Calu3 (cell line): ENCODE measurements at regions not wholly inside any gene's neighbourhood (a gene's known extent, or its start where the extent isn't known, plus 50 kb on each side); places are given as distances from the start of the nearest gene placed in this dataset.

Experiments
- BruUV-seq: library from RNA; stranded (reverse); fragments of 400-500 nt; replicated peaks from 2 replicates; lab custom pipeline; 2021; lab: Mats Ljungman, UMichigan
- CTCF ChIA-PET: fragments of 300-600 bp; sonication (Branson Sonifier 250); formaldehyde crosslinking; loops from one replicate; lab custom pipeline; 2022; ENCODE audit warnings: antibody characterized with exemption; lab: Charles Lee
- DNase-seq: peaks from one replicate; pipeline ENCODE4 v3.0.0; 2022
- H3K27ac Mint-ChIP-seq: one replicate; pipeline ENCODE4 v1.8.0; 2022; ENCODE audit warnings: mixed read lengths; ENCODE audit not compliant: unreplicated experiment
- H3K27me3 Mint-ChIP-seq: one replicate; pipeline ENCODE4 v1.8.0; 2022; ENCODE audit warnings: mixed read lengths; ENCODE audit not compliant: unreplicated experiment
- H3K36me3 Mint-ChIP-seq: one replicate; pipeline ENCODE4 v1.8.0; 2022; ENCODE audit warnings: mild to moderate bottlenecking, moderate library complexity, mixed read lengths; ENCODE audit not compliant: insufficient read depth, unreplicated experiment
- H3K4me1 Mint-ChIP-seq: one replicate; pipeline ENCODE4 v1.8.0; 2022; ENCODE audit warnings: mild to moderate bottlenecking, low read depth, mixed read lengths; ENCODE audit not compliant: unreplicated experiment
- H3K4me3 Mint-ChIP-seq: one replicate; pipeline ENCODE4 v1.8.0; 2022; ENCODE audit warnings: mild to moderate bottlenecking, low read depth, moderate library complexity, mixed read lengths; ENCODE audit not compliant: unreplicated experiment
- H3K9me3 Mint-ChIP-seq: one replicate; pipeline ENCODE4 v1.8.0; 2022; ENCODE audit warnings: low read depth, mixed read lengths; ENCODE audit not compliant: unreplicated experiment
- CTCF ChIP-seq: fragments of 200-600 bp; IDR thresholded peaks from one replicate; pipeline ENCODE4 v1.8.0; 2022; ENCODE audit warnings: antibody characterized with exemption; ENCODE audit not compliant: unreplicated experiment
- intact Hi-C: fragments of 100-400 bp; cut with micrococcal nuclease; formaldehyde crosslinking; loops from one replicate; pipeline ENCODE4 v1.10.0; 2022; ENCODE audit not compliant: unreplicated experiment

- no peaks in the 10 kb centered on the region for H3K27me3 Mint-ChIP-seq
- no peak for TF ChIP-seq CTCF
- no peaks in the 10 kb centered on the region for H3K36me3 Mint-ChIP-seq
- H3K4me3 Mint-ChIP-seq = no peak overlapping the region
- CTCF ChIA-PET = no interaction called here
- BruUV-seq = no TSS peak
- no peak for DNase-seq
- intact Hi-C loops = no loop called here
- peaks cover 12% of the 10 kb centered on the region for H3K9me3 Mint-ChIP-seq
- no peaks in the 10 kb centered on the region for H3K4me1 Mint-ChIP-seq
- no peak overlapping the region for H3K27ac Mint-ChIP-seq
Observed at GRCh38 chr22:48090332-48090672, 1327.9 kb downstream of the TBC1D22A start.

- no TSS peak for BruUV-seq
- Mint-ChIP-seq H3K9me3 (peaks cover 10% of the 10 kb centered on the region), H3K4me3 (no peak overlapping the region), H3K4me1 (no peaks in the 10 kb centered on the region), H3K27ac (no peak overlapping the region), H3K36me3 (no peaks in the 10 kb centered on the region), H3K27me3 (no peaks in the 10 kb centered on the region)
- no peak for TF ChIP-seq CTCF
- DNase-seq = no peak
- intact Hi-C loops = no loop called here
- CTCF ChIA-PET = no interaction called here
Observed at GRCh38 chr22:48089601-48090331, 1327.3 kb downstream of the TBC1D22A start.

GRCh38 chr22:48088926-48089536 lies 1326.6 kb downstream of the TBC1D22A start:
- CTCF ChIA-PET = no interaction called here
- H3K9me3 Mint-ChIP-seq = peaks cover 13% of the 10 kb centered on the region
- intact Hi-C loops = no loop called here
- H3K27ac Mint-ChIP-seq = no peak overlapping the region
- H3K27me3 Mint-ChIP-seq = no peaks in the 10 kb centered on the region
- TF ChIP-seq CTCF = no peak
- no peaks in the 10 kb centered on the region for H3K36me3 Mint-ChIP-seq
- H3K4me3 Mint-ChIP-seq = no peak overlapping the region
- no peaks in the 10 kb centered on the region for H3K4me1 Mint-ChIP-seq
- DNase-seq = no peak
- no TSS peak for BruUV-seq

- intact Hi-C loops = no loop called here
- no TSS peak for BruUV-seq
- CTCF ChIA-PET = no interaction called here
Observed at GRCh38 chr22:48088251-48088650, 1325.8 kb downstream of the TBC1D22A start.

More at GRCh38 chr22:48088251-48088650, 1325.8 kb downstream of the TBC1D22A start:
- no peak for TF ChIP-seq CTCF
- H3K4me3 Mint-ChIP-seq = no peak overlapping the region
- H3K27me3 Mint-ChIP-seq = no peaks in the 10 kb centered on the region
- no peaks in the 10 kb centered on the region for H3K4me1 Mint-ChIP-seq
- peaks cover 13% of the 10 kb centered on the region for H3K9me3 Mint-ChIP-seq
- no peaks in the 10 kb centered on the region for H3K36me3 Mint-ChIP-seq
- DNase-seq = no peak
- H3K27ac Mint-ChIP-seq = no peak overlapping the region
